WTC11 (cell line): ENCODE measurements at regions not wholly inside any gene's neighbourhood (a gene's known extent, or its start where the extent isn't known, plus 50 kb on each side); places are given as distances from the start of the nearest gene placed in this dataset.

ENCODE experiments used
- ATAC-seq: fragments of 200-7000 bp; cut with Tn5 transposase; 2 replicates; pipeline ENCODE4 v1.10.0; 2021; ENCODE audit warnings: mild to moderate bottlenecking, moderate library complexity
- CTCF ChIA-PET: fragments of 300-600 bp; sonication (Branson Sonifier 250); formaldehyde crosslinking; loops from one replicate; lab custom pipeline; 2021; ENCODE audit warnings: antibody characterized with exemption; lab: Charles Lee
- POLR2A ChIA-PET: fragments of 350-600 bp; sonication (Branson Sonifier 250); formaldehyde crosslinking; loops from one replicate; lab custom pipeline; 2021; ENCODE audit warnings: antibody characterized with exemption; lab: Charles Lee
- DNase-seq: peaks from one replicate; pipeline ENCODE4 v3.0.0; 2021; ENCODE audit warnings: low spot score
- H3K27ac Mint-ChIP-seq: 2 replicates; pipeline ENCODE4 v1.8.0; 2021; ENCODE audit warnings: mixed read lengths
- H3K27me3 Mint-ChIP-seq: 2 replicates; pipeline ENCODE4 v1.8.0; 2021; ENCODE audit warnings: low read depth, mild to moderate bottlenecking, moderate library complexity, mixed read lengths
- H3K36me3 Mint-ChIP-seq: 2 replicates; pipeline ENCODE4 v1.8.0; 2021; ENCODE audit warnings: mixed read lengths
- H3K4me1 Mint-ChIP-seq: 2 replicates; pipeline ENCODE4 v1.8.0; 2022; ENCODE audit warnings: mixed read lengths
- H3K4me3 Mint-ChIP-seq: 2 replicates; pipeline ENCODE4 v1.8.0; 2021; ENCODE audit warnings: mild to moderate bottlenecking, moderate library complexity, mixed read lengths
- H3K9me3 Mint-ChIP-seq: 2 replicates; pipeline ENCODE4 v1.8.0; 2021; ENCODE audit warnings: mixed read lengths
- ATF2 ChIP-seq: sonication (generic); formaldehyde crosslinking; IDR thresholded peaks from 2 replicates; pipeline ENCODE4 v1.8.1; 2022; ENCODE audit warnings: low read depth, missing genetic modification reagents, borderline replicate concordance
- ESRRA ChIP-seq: sonication (generic); formaldehyde crosslinking; IDR thresholded peaks from 2 replicates; pipeline ENCODE4 v1.8.1; 2022; ENCODE audit warnings: mild to moderate bottlenecking, missing genetic modification reagents, borderline replicate concordance
- GABPB1 ChIP-seq: sonication (generic); formaldehyde crosslinking; IDR thresholded peaks from 2 replicates; pipeline ENCODE4 v1.8.1; 2023; ENCODE audit warnings: mild to moderate bottlenecking, missing genetic modification reagents
- HMGA2 ChIP-seq: fragments of 250-450 bp; sonication (Bioruptor Pico); IDR thresholded peaks from 2 replicates; pipeline ENCODE4 v1.4.0; 2021; ENCODE audit warnings: mild to moderate bottlenecking, moderate library complexity
- JAZF1 ChIP-seq: fragments of 250-450 bp; sonication (Bioruptor Pico); IDR thresholded peaks from 2 replicates; pipeline ENCODE4 v1.9.0; 2021; ENCODE audit warnings: moderate library complexity, mild to moderate bottlenecking, inconsistent platforms
- MLX ChIP-seq: sonication (generic); formaldehyde crosslinking; IDR thresholded peaks from 2 replicates; pipeline ENCODE4 v1.8.1; 2023; ENCODE audit warnings: mild to moderate bottlenecking, missing genetic modification reagents, moderate library complexity
- MXD4 ChIP-seq: fragments of 250-450 bp; sonication (Bioruptor Pico); IDR thresholded peaks from 2 replicates; pipeline ENCODE4 v1.8.0; 2021; ENCODE audit warnings: mild to moderate bottlenecking, moderate library complexity, borderline replicate concordance
- NR1H2 ChIP-seq: sonication (generic); formaldehyde crosslinking; IDR thresholded peaks from 2 replicates; pipeline ENCODE4 v1.9.0; 2021; ENCODE audit warnings: mild to moderate bottlenecking, moderate library complexity, missing genetic modification reagents
- OVOL2 ChIP-seq: fragments of 250-450 bp; sonication (Bioruptor Pico); IDR thresholded peaks from 2 replicates; pipeline ENCODE4 v1.9.0; 2021; ENCODE audit warnings: mild to moderate bottlenecking, borderline replicate concordance
- PREB ChIP-seq: sonication (generic); formaldehyde crosslinking; IDR thresholded peaks from 2 replicates; pipeline ENCODE4 v1.8.1; 2022; ENCODE audit warnings: mild to moderate bottlenecking, missing genetic modification reagents, moderate library complexity, borderline replicate concordance
- RELA ChIP-seq: sonication (generic); formaldehyde crosslinking; IDR thresholded peaks from 2 replicates; pipeline ENCODE4 v1.8.1; 2022; ENCODE audit warnings: missing genetic modification reagents, mild to moderate bottlenecking, borderline replicate concordance
- USF1 ChIP-seq: sonication (generic); formaldehyde crosslinking; IDR thresholded peaks from 2 replicates; pipeline ENCODE4 v1.8.0; 2022; ENCODE audit warnings: mild to moderate bottlenecking, missing genetic modification reagents
- USF2 ChIP-seq: sonication (generic); formaldehyde crosslinking; IDR thresholded peaks from 2 replicates; pipeline ENCODE4 v1.8.1; 2023; ENCODE audit warnings: mild to moderate bottlenecking, missing genetic modification reagents, moderate library complexity
- ZBTB21 ChIP-seq: sonication (generic); formaldehyde crosslinking; IDR thresholded peaks from 2 replicates; pipeline ENCODE4 v1.8.1; 2023; ENCODE audit warnings: mild to moderate bottlenecking, missing genetic modification reagents, borderline replicate concordance
- ZBTB43 ChIP-seq: sonication (generic); formaldehyde crosslinking; IDR thresholded peaks from 2 replicates; pipeline ENCODE4 v1.8.1; 2023; ENCODE audit warnings: mild to moderate bottlenecking, missing genetic modification reagents
- ZNF532 ChIP-seq: fragments of 250-450 bp; sonication (Bioruptor Pico); IDR thresholded peaks from 2 replicates; pipeline ENCODE4 v1.9.0; 2021; ENCODE audit warnings: mild to moderate bottlenecking, borderline replicate concordance
- ZSCAN18 ChIP-seq: fragments of 250-450 bp; sonication (Bioruptor Pico); IDR thresholded peaks from 2 replicates; pipeline ENCODE4 v2.1.2; 2022; ENCODE audit warnings: mild to moderate bottlenecking, moderate library complexity

- no peak for TF ChIP-seq ZBTB43 (CRISPR knock-in tag)
- no peak for TF ChIP-seq MLX (CRISPR knock-in tag)
- TF ChIP-seq NR1H2 (CRISPR knock-in tag): no peak
These were observed 167.6 kb downstream of the RHOU start (continued) for GRCh38 chr1:228902781-228903433.

- no peak for ATAC-seq
- TF ChIP-seq MXD4 (no peak), ZBTB21 (no peak), RELA (CRISPR knock-in tag) (no peak), GABPB1 (CRISPR knock-in tag) (no peak), JAZF1 (no peak)
- TF ChIP-seq, all 79 proteins: peak for 0
- no peaks in the 10 kb centered on the region for H3K27me3 Mint-ChIP-seq
- no peaks in the 10 kb centered on the region for H3K36me3 Mint-ChIP-seq
- H3K4me1 Mint-ChIP-seq: peaks cover 25% of the 10 kb centered on the region
- POLR2A ChIA-PET: no interaction called here
- CTCF ChIA-PET: no interaction called here
- peak overlapping the region; percentile 22; the same call in 1 of the 2 replicates for H3K27ac Mint-ChIP-seq
- H3K9me3 Mint-ChIP-seq: peaks cover 3% of the 10 kb centered on the region; the same call in 1 of the 2 replicates
- DNase-seq: no peak
- H3K4me3 Mint-ChIP-seq: no peak overlapping the region
These were observed 168.3 kb downstream of the RHOU start for GRCh38 chr1:228903434-228904071.

GRCh38 chr1:228904222-228904621 is 168.9 kb downstream of the RHOU start:
- Mint-ChIP-seq H3K36me3 (no peaks in the 10 kb centered on the region), H3K4me1 (peaks cover 23% of the 10 kb centered on the region), H3K27ac (no peak overlapping the region), H3K4me3 (no peak overlapping the region), H3K27me3 (no peaks in the 10 kb centered on the region), H3K9me3 (peaks cover 3% of the 10 kb centered on the region; the same call in 1 of the 2 replicates)
- POLR2A ChIA-PET: no interaction called here
- ATAC-seq (no peak), DNase-seq (no peak)
- CTCF ChIA-PET: no interaction called here
- TF ChIP-seq USF1 (CRISPR knock-in tag) (no peak), HMGA2 (CRISPR knock-in tag) (no peak), RELA (CRISPR knock-in tag) (no peak), ATF2 (CRISPR knock-in tag) (no peak), ESRRA (no peak), ZSCAN18 (CRISPR knock-in tag) (no peak), USF2 (CRISPR knock-in tag) (no peak), ZBTB43 (CRISPR knock-in tag) (no peak), OVOL2 (CRISPR knock-in tag) (no peak), PREB (CRISPR knock-in tag) (no peak), ZNF532 (CRISPR knock-in tag) (no peak)
